ENCODE measurements at regions not wholly inside any gene's neighbourhood (a gene's known extent, or its start where the extent isn't known, plus 50 kb on each side); places are given as distances from the start of the nearest gene placed in this dataset.

DNA sequence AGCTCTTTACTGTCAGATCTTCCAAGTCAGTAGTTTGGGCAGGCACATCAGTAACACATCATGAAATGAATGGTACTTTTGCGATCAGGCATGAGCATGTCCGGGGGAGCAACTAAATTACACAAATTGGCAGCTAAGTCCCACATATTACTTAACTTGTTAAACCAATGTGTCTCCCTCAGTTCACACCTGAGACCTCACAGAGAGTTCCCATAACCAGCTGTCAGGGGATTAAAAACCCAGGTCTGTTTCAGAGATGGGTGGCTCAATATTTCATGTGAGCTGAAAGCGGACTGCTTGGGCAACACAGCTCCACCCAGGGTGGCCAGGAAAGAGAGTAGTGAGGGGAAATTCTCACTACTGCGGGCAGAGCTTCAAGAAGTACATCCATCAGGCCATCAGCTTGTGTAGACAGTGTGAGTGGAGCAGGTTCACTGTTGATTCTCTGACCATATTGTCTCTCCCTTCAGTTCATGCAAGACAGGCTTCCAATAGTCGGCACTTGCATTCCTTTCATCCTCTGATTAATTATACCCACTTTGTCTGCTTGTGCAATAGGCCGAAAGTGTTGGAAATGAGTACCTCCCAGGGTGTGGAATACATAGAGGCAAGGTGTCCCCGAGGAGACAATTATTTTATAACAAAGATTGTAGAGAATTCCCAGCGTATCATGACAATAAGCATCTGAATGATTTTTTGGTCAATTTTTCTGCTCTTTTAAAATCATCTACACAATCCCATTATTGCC, 139.9 kb downstream of the PTGER3 start:
- in situ Hi-C loops (cut with MboI): no loop called here
- Histone ChIP-seq H3K79me2 (ENCODE audit: control insufficient read depth, insufficient read depth, low read length) (no peaks in the 10 kb centered on the region), H3K9me3 (replicated peaks; ENCODE audit: control insufficient read depth, insufficient read depth, low read length) (no peaks in the 10 kb centered on the region), H3K4me2 (ENCODE audit: control insufficient read depth, insufficient read depth) (no peak overlapping the region), H3K27ac (ENCODE audit: control insufficient read depth, insufficient read depth) (no peak overlapping the region), H3K36me3 (ENCODE audit: control insufficient read depth in 2 of 2, insufficient read depth in 2 of 2, low read length in 1 of 2) (no peaks in the 10 kb centered on the region), H3K4me1 (ENCODE audit: control insufficient read depth, insufficient read depth, low read length) (no peaks in the 10 kb centered on the region), H3K27me3 (replicated peaks in 1 of 2; ENCODE audit: control insufficient read depth in 2 of 2, insufficient read depth in 2 of 2, low read length in 1 of 2) (no peaks in the 10 kb centered on the region), H4K20me1 (ENCODE audit: control insufficient read depth, insufficient read depth) (no peaks in the 10 kb centered on the region), H2AFZ (ENCODE audit: control insufficient read depth, low read depth, low read length) (no peak overlapping the region), H3K4me3 (no peak overlapping the region), H3K9ac (ENCODE audit: control insufficient read depth, insufficient read depth, low read length) (no peak overlapping the region)
- no peak for FAIRE-seq
- CTCF ChIA-PET: interaction anchor here (1.2 kb wide), 1 partner anchor 12 kb away, joined by 4 read pairs; no protein-coding TSS in a partner anchor
- no peak for DNase-seq (ENCODE audit: low read depth, low spot score)
- intact Hi-C loops (cut with micrococcal nuclease; ENCODE audit: unreplicated experiment): no loop called here
- RAD21 ChIA-PET (ENCODE audit: unreplicated experiment): interaction anchor here (1.0 kb wide), 1 partner anchor 15 kb away, joined by 4 read pairs; no protein-coding TSS in a partner anchor
- BruUV-seq (replicated peaks): no TSS peak
- TF ChIP-seq RB1 (IDR thresholded peaks at IDR 0.05; ENCODE audit: borderline replicate concordance): no peak
- TF ChIP-seq, protein P1, sequence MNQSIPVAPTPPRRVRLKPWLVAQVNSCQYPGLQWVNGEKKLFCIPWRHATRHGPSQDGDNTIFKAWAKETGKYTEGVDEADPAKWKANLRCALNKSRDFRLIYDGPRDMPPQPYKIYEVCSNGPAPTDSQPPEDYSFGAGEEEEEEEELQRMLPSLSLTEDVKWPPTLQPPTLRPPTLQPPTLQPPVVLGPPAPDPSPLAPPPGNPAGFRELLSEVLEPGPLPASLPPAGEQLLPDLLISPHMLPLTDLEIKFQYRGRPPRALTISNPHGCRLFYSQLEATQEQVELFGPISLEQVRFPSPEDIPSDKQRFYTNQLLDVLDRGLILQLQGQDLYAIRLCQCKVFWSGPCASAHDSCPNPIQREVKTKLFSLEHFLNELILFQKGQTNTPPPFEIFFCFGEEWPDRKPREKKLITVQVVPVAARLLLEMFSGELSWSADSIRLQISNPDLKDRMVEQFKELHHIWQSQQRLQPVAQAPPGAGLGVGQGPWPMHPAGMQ (IDR thresholded peaks at IDR 0.05; ENCODE audit: borderline replicate concordance): no peak
- POLR2A ChIA-PET: no interaction called here
- no peak for ATAC-seq
- SMC1A ChIA-PET (ENCODE audit: uncharacterized antibody, unreplicated experiment): interaction anchor here (0.6 to 1.9 kb wide), 2 partner anchors 8 to 12 kb away, joined by 4 to 5 read pairs; no protein-coding TSS in a partner anchor
- 26% methylated on average over 8 of the region's 8 CpGs for WGBS (ENCODE audit: insufficient coverage, insufficient replicate concordance, low lambda C conversion rate, missing lambda C conversion rate)

DNA sequence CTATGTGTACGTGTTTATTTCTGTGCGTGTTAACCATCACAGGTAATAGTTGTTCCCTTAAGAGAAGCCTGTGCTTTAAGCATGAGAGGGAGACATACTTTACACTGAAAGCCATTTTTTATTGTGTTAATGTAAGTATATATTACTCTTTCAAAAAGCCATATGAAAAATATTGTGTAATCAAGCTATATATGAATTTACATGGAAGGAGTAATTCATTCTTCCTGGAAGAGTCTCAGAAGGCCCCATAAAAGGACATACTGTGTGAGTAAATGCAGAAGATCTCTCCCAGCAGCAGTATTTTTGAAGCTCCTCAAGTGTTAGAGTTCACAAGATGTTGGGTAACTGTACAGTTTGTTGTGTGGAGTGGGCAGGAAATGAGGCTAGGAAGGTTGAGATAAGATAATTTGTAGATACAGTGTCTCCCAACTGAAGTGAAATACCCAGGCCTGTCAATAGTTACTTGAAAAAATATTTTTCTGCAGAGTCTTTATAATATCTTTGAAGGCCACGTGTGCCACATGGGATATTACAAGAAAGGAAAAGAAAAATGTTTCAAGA, 138.3 kb downstream of the PTGER3 start:
- in situ Hi-C loops (cut with MboI): no loop called here
- ChIA-PET POLR2A (no interaction called here), SMC1A (ENCODE audit: uncharacterized antibody, unreplicated experiment) (interaction anchor here (1.9 kb wide), 1 partner anchor 9 kb away, joined by 5 read pairs; no protein-coding TSS in a partner anchor), RAD21 (ENCODE audit: unreplicated experiment) (no interaction called here), CTCF (no interaction called here)
- Histone ChIP-seq H3K4me2 (ENCODE audit: control insufficient read depth, insufficient read depth) (no peak overlapping the region), H4K20me1 (ENCODE audit: control insufficient read depth, insufficient read depth) (no peaks in the 10 kb centered on the region), H3K27me3 (replicated peaks in 1 of 2; ENCODE audit: control insufficient read depth in 2 of 2, insufficient read depth in 2 of 2, low read length in 1 of 2) (no peaks in the 10 kb centered on the region), H3K9me3 (replicated peaks; ENCODE audit: control insufficient read depth, insufficient read depth, low read length) (no peaks in the 10 kb centered on the region), H3K27ac (ENCODE audit: control insufficient read depth, insufficient read depth) (no peak overlapping the region), H3K9ac (ENCODE audit: control insufficient read depth, insufficient read depth, low read length) (no peak overlapping the region), H3K79me2 (ENCODE audit: control insufficient read depth, insufficient read depth, low read length) (no peaks in the 10 kb centered on the region), H3K4me3 (no peak overlapping the region), H3K36me3 (ENCODE audit: control insufficient read depth in 2 of 2, insufficient read depth in 2 of 2, low read length in 1 of 2) (no peaks in the 10 kb centered on the region), H3K4me1 (ENCODE audit: control insufficient read depth, insufficient read depth, low read length) (no peaks in the 10 kb centered on the region), H2AFZ (ENCODE audit: control insufficient read depth, low read depth, low read length) (no peak overlapping the region)
- BruUV-seq (replicated peaks): no TSS peak
- no peak for FAIRE-seq
- DNase-seq (ENCODE audit: low read depth, low spot score): no peak
- intact Hi-C loops (cut with micrococcal nuclease; ENCODE audit: unreplicated experiment): no loop called here
- WGBS (ENCODE audit: insufficient coverage, insufficient replicate concordance, low lambda C conversion rate, missing lambda C conversion rate): 43% methylated on average over 3 of the region's 3 CpGs
- ATAC-seq: no peak
- TF ChIP-seq, protein P2, sequence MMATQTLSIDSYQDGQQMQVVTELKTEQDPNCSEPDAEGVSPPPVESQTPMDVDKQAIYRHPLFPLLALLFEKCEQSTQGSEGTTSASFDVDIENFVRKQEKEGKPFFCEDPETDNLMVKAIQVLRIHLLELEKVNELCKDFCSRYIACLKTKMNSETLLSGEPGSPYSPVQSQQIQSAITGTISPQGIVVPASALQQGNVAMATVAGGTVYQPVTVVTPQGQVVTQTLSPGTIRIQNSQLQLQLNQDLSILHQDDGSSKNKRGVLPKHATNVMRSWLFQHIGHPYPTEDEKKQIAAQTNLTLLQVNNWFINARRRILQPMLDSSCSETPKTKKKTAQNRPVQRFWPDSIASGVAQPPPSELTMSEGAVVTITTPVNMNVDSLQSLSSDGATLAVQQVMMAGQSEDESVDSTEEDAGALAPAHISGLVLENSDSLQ (IDR thresholded peaks at IDR 0.05): no peak
- TF ChIP-seq HDAC6 (IDR thresholded peaks at IDR 0.05; ENCODE audit: unreplicated experiment) (no peak), DPF2 (IDR thresholded peaks at IDR 0.05) (no peak), ZNF274 (IDR thresholded peaks at IDR 0.05; ENCODE audit: insufficient read depth, insufficient read length) (no peak), KDM1A (IDR thresholded peaks at IDR 0.05; ENCODE audit: borderline replicate concordance) (no peak), BRCA1 (IDR thresholded peaks at IDR 0.05; ENCODE audit: low read depth, low read length) (no peak), EGR1 (IDR thresholded peaks at IDR 0.05; ENCODE audit: borderline replicate concordance in 1 of 2, low read depth in 2 of 2, low read length in 2 of 2) (no peak), GATAD2B (conservative IDR thresholded peaks at IDR 0.05; ENCODE audit: low read depth) (no peak)

Data from GM12878 (cell line).